HepG2 (cell line): ENCODE measurements at regions not wholly inside any gene's neighbourhood (a gene's known extent, or its start where the extent isn't known, plus 50 kb on each side); places are given as distances from the start of the nearest gene placed in this dataset.

Experiments used
- ATAC-seq: fragments of 200-7000 bp; cut with Tn5 transposase; 3 replicates; pipeline ENCODE4 v1.9.1; 2020; ENCODE audit warnings: mild to moderate bottlenecking, moderate library complexity
- BruUV-seq: library from RNA; stranded (reverse); fragments of 400-500 nt; replicated peaks from 2 replicates; lab custom pipeline; 2021; lab: Mats Ljungman, UMichigan
- CTCF ChIA-PET: fragments of 300-600 bp; formaldehyde crosslinking; extraction: SDS; loops from one replicate; lab custom pipeline; 2021; ENCODE audit warnings: low total read pairs, inconsistent platforms, low intra/inter-chr PET ratio; lab: Yijun Ruan, JAX
- POLR2A ChIA-PET: fragments of 350-600 bp; sonication (Branson Sonifier 250); formaldehyde crosslinking; loops from one replicate; lab custom pipeline; 2020; ENCODE audit warnings: antibody characterized with exemption, inconsistent platforms; lab: Yijun Ruan, JAX
- DNase-seq: peaks from one replicate; pipeline ENCODE4 v3.0.0-alpha.2; 2015; ENCODE audit warnings: low spot score
- FAIRE-seq: peaks from 3 replicates; lab custom pipeline; 2011; peaks lifted over from hg19 to GRCh38; lab: Jason Lieb, UNC
- H2AFZ ChIP-seq: one replicate; pipeline ENCODE4 v1.6.1; 2011; ENCODE audit warnings: low read length, inconsistent platforms
- H3K27ac ChIP-seq: fragments of 300-600 bp; 3 replicates; pipeline ENCODE4 v1.8.0; 2011; ENCODE audit warnings: mixed run types, mild to moderate bottlenecking, mixed read lengths, low read length, inconsistent platforms; ENCODE audit not compliant: insufficient read depth; ENCODE audit errors: extremely low read length
- H3K27me3 ChIP-seq, 2 experiments: fragments of 200-600 bp in 1 of 2; 2 replicates in 1 of 2; 3 replicates in 1 of 2; pipeline versions ENCODE4 v1.6.0 to v1.8.0; 2011; ENCODE audit warnings: low read length in 2 of 2, mild to moderate bottlenecking in 2 of 2, moderate library complexity in 2 of 2, inconsistent platforms in 1 of 2; ENCODE audit not compliant: insufficient read depth in 2 of 2, control insufficient read depth in 1 of 2
- H3K36me3 ChIP-seq, 2 experiments: fragments of 200-600 bp in 1 of 2; replicated peaks in 1 of 2; 2 replicates in 1 of 2; 3 replicates in 1 of 2; pipeline versions ENCODE4 v1.5.1 to v1.8.0; 2011; ENCODE audit warnings: low read length in 2 of 2, inconsistent platforms in 1 of 2; ENCODE audit not compliant: insufficient read depth in 2 of 2, control insufficient read depth in 1 of 2
- H3K4me1 ChIP-seq: 2 replicates; pipeline ENCODE4 v1.5.1; 2012; ENCODE audit warnings: low read length, inconsistent platforms; ENCODE audit not compliant: insufficient read depth
- H3K4me2 ChIP-seq: 2 replicates; pipeline ENCODE4 v1.6.0; 2011; ENCODE audit warnings: low read depth, low read length, inconsistent platforms
- H3K4me3 ChIP-seq, 3 experiments: fragments of 200-600 bp in 1 of 3; sonication (generic), shearing (Covaris generic) in 1 of 3; replicated peaks in 1 of 3; 2 replicates each; pipeline ENCODE4 v1.5.1; 2011 to 2016; ENCODE audit warnings: low read length in 3 of 3, inconsistent platforms in 2 of 3, low read depth in 2 of 3, mild to moderate bottlenecking in 2 of 3, control low read depth in 1 of 3, mixed read lengths in 1 of 3; ENCODE audit not compliant: insufficient read depth in 1 of 3
- H3K79me2 ChIP-seq: one replicate; pipeline ENCODE4 v1.6.1; 2011; ENCODE audit warnings: low read length, inconsistent platforms; ENCODE audit not compliant: insufficient read depth
- H3K9ac ChIP-seq: 2 replicates; pipeline ENCODE4 v1.6.0; 2011; ENCODE audit warnings: mild to moderate bottlenecking, low read depth, low read length, inconsistent platforms; ENCODE audit not compliant: insufficient read depth
- H3K9me3 ChIP-seq: 2 replicates; pipeline ENCODE4 v1.5.1; 2012; ENCODE audit warnings: mild to moderate bottlenecking, low read length
- H4K20me1 ChIP-seq: 2 replicates; pipeline ENCODE4 v1.6.0; 2011; ENCODE audit warnings: inconsistent platforms, mild to moderate bottlenecking, low read length, moderate library complexity; ENCODE audit not compliant: insufficient read depth
- ARID5B ChIP-seq: IDR thresholded peaks from 2 replicates; pipeline ENCODE4 v1.4.0; 2020; ENCODE audit warnings: mild to moderate bottlenecking, missing genetic modification reagents
- MEIS2 ChIP-seq: sonication (generic); formaldehyde crosslinking; IDR thresholded peaks from 2 replicates; pipeline ENCODE4 v1.9.0; 2021; ENCODE audit warnings: mild to moderate bottlenecking, missing genetic modification reagents
- NFKBIZ ChIP-seq: IDR thresholded peaks from 2 replicates; pipeline ENCODE4 v1.6.1; 2018; ENCODE audit warnings: missing genetic modification reagents, missing compliant biosample characterization
- ONECUT2 ChIP-seq: sonication (generic); formaldehyde crosslinking; IDR thresholded peaks from 2 replicates; pipeline ENCODE4 v1.4.0; 2020; ENCODE audit warnings: missing genetic modification reagents
- PLSCR1 ChIP-seq: sonication (generic); formaldehyde crosslinking; IDR thresholded peaks from 2 replicates; pipeline ENCODE4 v1.5.0; 2020; ENCODE audit warnings: missing genetic modification reagents, mild to moderate bottlenecking, borderline replicate concordance
- RARG ChIP-seq: sonication (generic); formaldehyde crosslinking; IDR thresholded peaks from 2 replicates; pipeline ENCODE4 v1.4.0; 2020; ENCODE audit warnings: low read depth, mild to moderate bottlenecking, missing genetic modification reagents
- RXRA ChIP-seq: sonication (generic); formaldehyde crosslinking; IDR thresholded peaks from 2 replicates; pipeline ENCODE4 v1.5.1; 2020; ENCODE audit warnings: missing genetic modification reagents
- THRA ChIP-seq: sonication (generic); formaldehyde crosslinking; IDR thresholded peaks from 2 replicates; pipeline ENCODE4 v1.4.0; 2020; ENCODE audit warnings: missing genetic modification reagents, borderline replicate concordance
- U2AF2 ChIP-seq: fragments of 200-400 bp; formaldehyde crosslinking; IDR thresholded peaks from 2 replicates; pipeline ENCODE4 v1.6.1; 2017; ENCODE audit warnings: low read depth, mild to moderate bottlenecking, low read length
- ZFP36L2 ChIP-seq: sonication (generic); formaldehyde crosslinking; IDR thresholded peaks from 2 replicates; pipeline ENCODE4 v1.4.0; 2020; ENCODE audit warnings: missing genetic modification reagents
- ZKSCAN1 ChIP-seq: fragments of 150-350 bp; IDR thresholded peaks from 2 replicates; pipeline ENCODE4 v1.6.1; 2014; ENCODE audit warnings: low read length
- ZNF18 ChIP-seq: sonication (generic); formaldehyde crosslinking; IDR thresholded peaks from 2 replicates; pipeline ENCODE4 v1.8.0; 2022; ENCODE audit warnings: mild to moderate bottlenecking, missing genetic modification reagents; ENCODE audit not compliant: insufficient replicate concordance
- ZNF605 ChIP-seq: sonication (generic); formaldehyde crosslinking; IDR thresholded peaks from 2 replicates; pipeline ENCODE4 v1.8.0; 2022; ENCODE audit warnings: mild to moderate bottlenecking, missing genetic modification reagents
- ZNF883 ChIP-seq: sonication (generic); formaldehyde crosslinking; IDR thresholded peaks from 2 replicates; pipeline ENCODE4 v1.5.1; 2020; ENCODE audit warnings: mild to moderate bottlenecking, missing genetic modification reagents; ENCODE audit errors: not compliant biosample characterization
- WGBS: methylation state at CpG from one replicate; pipeline ENCODE4 v1.1.6; 2017; ENCODE audit warnings: low lambda C conversion rate; 5-methylcytosine and 5-hydroxymethylcytosine counted together
- in situ Hi-C: cut with HindIII; loops from 2 replicates; pipeline ENCODE4 v1.10.0; 2017; ENCODE audit warnings: low pct_unique_long_range_greater_than_20kb; ENCODE audit not compliant: extremely low pct_ligation_motif_present
- intact Hi-C: fragments of 100-400 bp; cut with micrococcal nuclease; formaldehyde crosslinking; loops from one replicate; pipeline ENCODE4 v1.10.0; 2022; ENCODE audit not compliant: unreplicated experiment

GRCh38 chr6:90934966-90935365, 348.1 kb upstream of the MAP3K7 start (continued):
- no peak for TF ChIP-seq ARID5B (CRISPR knock-in tag)
- TF ChIP-seq NFKBIZ (CRISPR knock-in tag), result no peak
- no peak for TF ChIP-seq ZFP36L2
- TF ChIP-seq, all 625 proteins: peak for 0

GRCh38 chr6:90934081-90934480, 347.2 kb upstream of the MAP3K7 start:
- Histone ChIP-seq H3K4me1 (no peaks in the 10 kb centered on the region), H3K79me2 (no peaks in the 10 kb centered on the region), H4K20me1 (no peaks in the 10 kb centered on the region), H3K27ac (no peak overlapping the region), H2AFZ (no peak overlapping the region), H3K9ac (no peak overlapping the region), H3K4me3 (no peak overlapping the region), H3K36me3 (no peaks in the 10 kb centered on the region), H3K4me2 (no peak overlapping the region), H3K9me3 (no peaks in the 10 kb centered on the region), H3K27me3 (peaks cover 0 to 1% of the 10 kb centered on the region in 2 experiments; a peak in 2 of 5 replicates)
- intact Hi-C loops (loop anchor here (5.0 kb wide), 1 partner anchor 437 kb away; no protein-coding TSS in a partner anchor), in situ Hi-C loops (no loop called here)
- no TSS peak for BruUV-seq
- FAIRE-seq, result no peak
- no peak for ATAC-seq
- POLR2A ChIA-PET, result no interaction called here
- 19% methylated on average over 5 of the region's 5 CpGs for WGBS
- CTCF ChIA-PET, result no interaction called here
- no peak for DNase-seq
- TF ChIP-seq MEIS2 (CRISPR knock-in tag), result no peak
- TF ChIP-seq RXRA (CRISPR knock-in tag), result no peak
- TF ChIP-seq ZNF883 (CRISPR knock-in tag), result no peak
- no peak for TF ChIP-seq ZKSCAN1
- no peak for TF ChIP-seq RARG (CRISPR knock-in tag)
- no peak for TF ChIP-seq ONECUT2 (CRISPR knock-in tag)
- TF ChIP-seq ZNF18 (CRISPR knock-in tag), result no peak
- TF ChIP-seq ZNF605 (CRISPR knock-in tag), result no peak
- no peak for TF ChIP-seq U2AF2
- no peak for TF ChIP-seq THRA (CRISPR knock-in tag)
- no peak for TF ChIP-seq PLSCR1
